GM12865 (cell line): ENCODE measurements at regions not wholly inside any gene's neighbourhood (a gene's known extent, or its start where the extent isn't known, plus 50 kb on each side); places are given as distances from the start of the nearest gene placed in this dataset.

Experiments used
- DNase-seq: peaks from one replicate; pipeline ENCODE4 v3.0.0; 2010; ENCODE audit warnings: low read depth
- H3K4me3 ChIP-seq: 2 replicates; pipeline ENCODE4 v1.5.1; 2011; ENCODE audit warnings: mild to moderate bottlenecking, low read depth, low read length, control low read depth
- CTCF ChIP-seq: IDR thresholded peaks from 2 replicates; pipeline ENCODE4 v1.5.1; 2011; ENCODE audit warnings: low read length, control low read depth, low read depth, inconsistent platforms; ENCODE audit not compliant: insufficient read depth; ENCODE audit errors: missing control alignments

DNA sequence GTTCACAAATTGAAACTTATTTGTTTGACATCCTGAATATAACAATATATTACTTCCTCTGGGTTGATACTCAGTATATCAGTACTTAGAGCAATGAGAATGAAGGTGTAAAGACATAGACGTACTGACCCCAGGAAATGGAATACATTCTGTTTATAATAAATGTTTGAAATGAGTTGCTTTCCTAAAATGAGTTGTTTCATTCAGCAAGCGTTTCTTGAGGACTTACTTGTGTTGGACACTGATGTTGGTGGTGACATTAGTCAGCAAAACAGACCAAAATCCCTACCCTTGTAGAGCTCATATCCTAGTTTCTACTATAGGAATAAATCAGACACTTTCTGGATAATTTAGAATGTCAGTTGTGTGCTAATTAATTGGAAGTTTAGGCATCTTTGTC, 184.3 kb downstream of the ZDHHC21 start:
- DNase-seq: no peak
- no peak for TF ChIP-seq CTCF
- H3K4me3 ChIP-seq: no peak overlapping the region

GRCh38 chr9:14501366-14501765, 187.4 kb upstream of the NFIB start:
- no peak for TF ChIP-seq CTCF

GRCh38 chr9:14500705-14501104, 186.8 kb upstream of the NFIB start:
- TF ChIP-seq CTCF: no peak
- DNase-seq: peak; percentile 21
- H3K4me3 ChIP-seq: no peak overlapping the region

More at GRCh38 chr9:14501366-14501765, 187.4 kb upstream of the NFIB start:
- DNase-seq: no peak
- no peak overlapping the region for H3K4me3 ChIP-seq

- no peak for DNase-seq
- no peak for TF ChIP-seq CTCF
- no peak overlapping the region for H3K4me3 ChIP-seq
Measured at GRCh38 chr9:14499976-14500375, 186.0 kb upstream of the NFIB start.

DNA sequence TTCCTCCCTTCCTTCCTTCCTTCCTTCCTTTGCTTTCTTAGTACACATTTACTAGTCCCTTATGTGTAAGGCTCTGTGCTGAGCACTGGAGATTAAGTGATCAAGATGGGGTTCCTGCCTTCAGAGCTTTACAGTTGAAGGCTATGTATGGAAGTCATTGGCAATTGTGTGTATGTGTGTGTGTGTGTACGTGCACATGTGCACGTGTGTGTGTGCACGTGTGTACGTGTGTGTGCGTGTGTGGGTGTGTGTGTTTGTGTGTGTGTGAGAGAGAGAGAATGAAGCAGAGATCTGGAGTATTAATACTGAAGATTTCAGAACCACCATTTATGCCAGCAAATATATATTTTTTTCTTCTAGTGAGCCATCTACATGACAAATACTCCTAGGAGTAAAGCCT, 184.9 kb upstream of the NFIB start:
- no peak overlapping the region for H3K4me3 ChIP-seq
- no peak for TF ChIP-seq CTCF
- DNase-seq: no peak

DNA sequence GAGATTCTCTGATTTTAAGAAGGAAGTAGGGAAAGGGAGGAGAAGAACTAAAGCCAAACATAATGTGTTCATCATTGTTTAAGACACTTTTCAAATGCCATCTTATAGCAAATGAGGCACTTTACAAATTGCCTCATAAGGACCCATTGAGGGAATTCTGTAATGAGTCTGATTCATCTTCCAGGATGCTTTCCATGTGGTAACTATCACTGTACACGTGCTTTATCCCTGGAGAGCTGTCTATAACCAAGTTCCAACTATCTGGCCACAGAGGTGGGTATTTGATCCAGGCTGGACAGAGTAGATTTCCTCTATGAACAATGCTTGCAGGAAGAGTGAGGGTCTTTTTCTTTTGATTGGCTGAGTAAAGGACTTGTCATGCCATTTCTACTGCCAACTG, 183.5 kb upstream of the NFIB start:
- DNase-seq: no peak
- TF ChIP-seq CTCF: no peak
- H3K4me3 ChIP-seq: no peak overlapping the region

GRCh38 chr9:14488421-14489190, 174.7 kb upstream of the NFIB start:
- H3K4me3 ChIP-seq: no peak overlapping the region
- DNase-seq: no peak
- TF ChIP-seq CTCF: no peak
